DND-41 (cell line): ENCODE measurements at regions not wholly inside any gene's neighbourhood (a gene's known extent, or its start where the extent isn't known, plus 50 kb on each side); places are given as distances from the start of the nearest gene placed in this dataset.

Experiments used
- ATAC-seq: fragments of 200-7000 bp; cut with Tn5 transposase; 3 replicates; pipeline ENCODE4 v1.9.1; 2021; ENCODE audit warnings: low read depth; ENCODE audit not compliant: insufficient read depth
- DNase-seq: peaks from one replicate; pipeline ENCODE4 v3.0.0-alpha.2; 2020
- H2AFZ ChIP-seq: 2 replicates; pipeline ENCODE4 v1.6.0; 2012; ENCODE audit warnings: low read depth, low read length
- H3K27ac ChIP-seq: 2 replicates; pipeline ENCODE4 v1.5.1; 2012; ENCODE audit warnings: low read length, inconsistent platforms
- H3K27me3 ChIP-seq: fragments of 200-600 bp; sonication (generic); 2 replicates; pipeline ENCODE4 v1.6.0; 2012; ENCODE audit warnings: low read length, mild to moderate bottlenecking, inconsistent platforms; ENCODE audit not compliant: insufficient read depth, poor library complexity
- H3K36me3 ChIP-seq: 2 replicates; pipeline ENCODE4 v1.5.1; 2012; ENCODE audit warnings: low read length, inconsistent platforms; ENCODE audit not compliant: insufficient read depth
- H3K4me1 ChIP-seq: 2 replicates; pipeline ENCODE4 v1.5.1; 2012; ENCODE audit warnings: mild to moderate bottlenecking, low read length; ENCODE audit not compliant: insufficient read depth
- H3K4me2 ChIP-seq: 2 replicates; pipeline ENCODE4 v1.6.0; 2012; ENCODE audit warnings: mild to moderate bottlenecking, moderate library complexity, low read length, inconsistent platforms; ENCODE audit not compliant: insufficient read depth
- H3K4me3 ChIP-seq, 2 experiments: fragments of 200-600 bp in 1 of 2; shearing (Covaris generic) in 1 of 2; 2 replicates each; pipeline ENCODE4 v1.5.1; 2012 to 2016; ENCODE audit warnings: inconsistent platforms in 2 of 2, low read length in 2 of 2, mild to moderate bottlenecking in 2 of 2, low read depth in 1 of 2, moderate library complexity in 1 of 2
- H3K79me2 ChIP-seq: 2 replicates; pipeline ENCODE4 v1.6.0; 2012; ENCODE audit warnings: low read length, inconsistent platforms; ENCODE audit not compliant: insufficient read depth
- H3K9ac ChIP-seq: 2 replicates; pipeline ENCODE4 v1.6.0; 2012; ENCODE audit warnings: low read depth, mild to moderate bottlenecking, inconsistent platforms, low read length, moderate library complexity
- H3K9me3 ChIP-seq: 2 replicates; pipeline ENCODE4 v1.5.1; 2012; ENCODE audit warnings: low read length, moderate library complexity, mild to moderate bottlenecking, inconsistent platforms; ENCODE audit not compliant: insufficient read depth, severe bottlenecking
- H4K20me1 ChIP-seq: 2 replicates; pipeline ENCODE4 v1.6.0; 2012; ENCODE audit warnings: low read length; ENCODE audit not compliant: insufficient read depth
- EZH2 ChIP-seq: IDR thresholded peaks from 3 replicates; pipeline ENCODE4 v1.6.1; 2012; ENCODE audit warnings: borderline replicate concordance, low read depth, mild to moderate bottlenecking, moderate library complexity, low read length, inconsistent platforms; ENCODE audit not compliant: severe bottlenecking
- TF ChIP-seq, protein P1 (sequence below): IDR thresholded peaks from 2 replicates; pipeline ENCODE4 v1.5.1; 2012; ENCODE audit warnings: borderline replicate concordance, low read length, moderate library complexity, mild to moderate bottlenecking; ENCODE audit not compliant: poor library complexity, severe bottlenecking; ENCODE audit errors: extremely low read depth

DNA sequence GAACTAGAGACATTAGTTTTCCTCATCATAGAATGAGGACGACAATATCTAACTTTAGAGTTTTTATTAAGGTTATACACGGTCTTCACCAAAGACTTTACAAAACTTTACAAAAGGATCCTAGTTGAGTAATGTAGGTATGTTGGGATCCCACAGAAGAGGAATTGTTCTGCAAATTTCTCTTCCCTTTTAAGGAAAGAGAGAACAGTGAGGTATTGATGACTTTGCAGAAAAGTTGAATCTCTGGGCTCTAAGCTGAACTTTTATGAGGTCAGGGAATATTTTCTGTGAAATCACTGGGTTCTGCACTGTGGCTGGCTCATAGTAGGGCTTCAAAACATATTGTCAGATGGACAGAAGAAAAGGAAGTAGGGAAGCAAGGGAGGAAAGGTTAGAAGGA, 89.8 kb upstream of the PIRT start:
- no peak for ATAC-seq

DNA sequence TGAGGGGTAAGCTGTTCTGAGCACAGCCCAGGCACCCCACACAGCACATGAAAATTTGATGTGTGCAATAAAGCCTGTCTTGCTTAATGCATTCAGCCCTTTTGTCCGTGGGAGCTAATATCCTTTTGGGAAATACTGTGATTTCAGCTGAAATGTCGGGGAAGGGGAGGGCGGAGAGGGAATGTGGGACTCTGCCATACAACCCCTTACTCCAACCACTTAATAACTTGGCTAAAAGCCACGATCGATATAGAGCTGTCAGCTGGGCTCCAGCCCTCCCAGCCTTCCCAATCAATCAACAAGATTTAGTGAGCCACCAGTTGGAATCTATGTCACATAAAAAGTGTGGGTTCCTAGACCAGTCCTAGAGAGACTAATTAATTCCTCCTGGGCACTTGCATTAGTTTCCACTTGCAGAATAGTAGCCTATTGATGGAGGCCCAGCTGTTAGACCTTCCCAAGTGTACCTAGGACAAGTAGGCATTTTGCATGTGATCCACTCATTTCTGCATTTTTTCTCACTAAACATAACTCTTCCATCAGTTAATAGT, 82.7 kb upstream of the PIRT start:
- no peaks in the 10 kb centered on the region for H4K20me1 ChIP-seq
- DNase-seq: no peak
- ATAC-seq: no peak
- no peak overlapping the region for H3K4me2 ChIP-seq
- TF ChIP-seq, protein P1, sequence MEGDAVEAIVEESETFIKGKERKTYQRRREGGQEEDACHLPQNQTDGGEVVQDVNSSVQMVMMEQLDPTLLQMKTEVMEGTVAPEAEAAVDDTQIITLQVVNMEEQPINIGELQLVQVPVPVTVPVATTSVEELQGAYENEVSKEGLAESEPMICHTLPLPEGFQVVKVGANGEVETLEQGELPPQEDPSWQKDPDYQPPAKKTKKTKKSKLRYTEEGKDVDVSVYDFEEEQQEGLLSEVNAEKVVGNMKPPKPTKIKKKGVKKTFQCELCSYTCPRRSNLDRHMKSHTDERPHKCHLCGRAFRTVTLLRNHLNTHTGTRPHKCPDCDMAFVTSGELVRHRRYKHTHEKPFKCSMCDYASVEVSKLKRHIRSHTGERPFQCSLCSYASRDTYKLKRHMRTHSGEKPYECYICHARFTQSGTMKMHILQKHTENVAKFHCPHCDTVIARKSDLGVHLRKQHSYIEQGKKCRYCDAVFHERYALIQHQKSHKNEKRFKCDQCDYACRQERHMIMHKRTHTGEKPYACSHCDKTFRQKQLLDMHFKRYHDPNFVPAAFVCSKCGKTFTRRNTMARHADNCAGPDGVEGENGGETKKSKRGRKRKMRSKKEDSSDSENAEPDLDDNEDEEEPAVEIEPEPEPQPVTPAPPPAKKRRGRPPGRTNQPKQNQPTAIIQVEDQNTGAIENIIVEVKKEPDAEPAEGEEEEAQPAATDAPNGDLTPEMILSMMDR: no peak
- TF ChIP-seq EZH2: no peak
- H3K27ac ChIP-seq: no peak overlapping the region
- no peaks in the 10 kb centered on the region for H3K9me3 ChIP-seq
- peaks cover 6% of the 10 kb centered on the region for H3K27me3 ChIP-seq
- H3K4me1 ChIP-seq: no peaks in the 10 kb centered on the region
- no peaks in the 10 kb centered on the region for H3K36me3 ChIP-seq
- no peak overlapping the region; the same call in 1 of the 2 replicates for H2AFZ ChIP-seq
- H3K4me3 ChIP-seq: no peak overlapping the region
- no peaks in the 10 kb centered on the region for H3K79me2 ChIP-seq
- no peak overlapping the region for H3K9ac ChIP-seq

More for the DNA sequence above, 89.8 kb upstream of the PIRT start:
- Histone ChIP-seq H3K4me2 (no peak overlapping the region), H3K9ac (no peak overlapping the region), H4K20me1 (no peaks in the 10 kb centered on the region), H3K36me3 (no peaks in the 10 kb centered on the region), H3K27me3 (peaks cover 6% of the 10 kb centered on the region), H3K27ac (no peak overlapping the region), H3K4me3 (no peak overlapping the region), H2AFZ (no peak overlapping the region), H3K4me1 (no peaks in the 10 kb centered on the region), H3K9me3 (no peaks in the 10 kb centered on the region), H3K79me2 (no peaks in the 10 kb centered on the region)
- TF ChIP-seq, protein P1: no peak
- no peak for TF ChIP-seq EZH2
- DNase-seq: no peak

DNA sequence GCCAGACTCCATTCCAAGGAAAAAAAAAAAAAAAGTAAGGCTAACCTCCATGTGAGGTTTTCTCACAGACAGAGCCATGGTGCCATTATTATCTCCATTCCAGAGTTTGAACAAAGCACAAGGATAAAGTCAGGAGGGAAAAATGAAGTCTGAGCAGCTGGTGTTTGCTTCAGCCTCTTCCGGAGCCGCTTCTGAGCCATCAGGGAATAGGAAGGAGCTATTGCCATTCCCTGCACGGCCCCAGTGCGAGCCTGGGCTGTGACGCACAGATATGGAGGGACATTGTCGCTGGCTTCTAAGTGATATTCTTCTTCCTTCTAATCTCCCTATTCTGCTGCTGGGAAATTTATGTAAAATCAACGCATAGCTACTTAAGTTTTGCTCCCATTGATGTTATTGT, 69.5 kb upstream of the PIRT start:
- Histone ChIP-seq H3K9ac (no peak overlapping the region), H3K4me2 (no peak overlapping the region), H2AFZ (no peak overlapping the region), H3K36me3 (no peaks in the 10 kb centered on the region), H3K27ac (no peak overlapping the region), H4K20me1 (no peaks in the 10 kb centered on the region), H3K27me3 (no peaks in the 10 kb centered on the region), H3K4me3 (no peak overlapping the region), H3K9me3 (peaks cover 3% of the 10 kb centered on the region), H3K4me1 (no peaks in the 10 kb centered on the region), H3K79me2 (no peaks in the 10 kb centered on the region)
- ATAC-seq: no peak
- no peak for TF ChIP-seq EZH2
- TF ChIP-seq, protein P1: no peak
- DNase-seq: no peak
